Natural killer cell treated with Interleukin-12 subunit alpha and Interleukin-12 subunit beta and Interleukin-15 and Interleukin-18, amount 100 ng/mL, for 72 hours (primary cell): ENCODE measurements at regions not wholly inside any gene's neighbourhood (a gene's known extent, or its start where the extent isn't known, plus 50 kb on each side); places are given as distances from the start of the nearest gene placed in this dataset.
"Not testable (repeated sequence)": the region's sequence is repeated elsewhere in the genome, so short reads cannot be mapped to it uniquely, and the experiment has no call there.

ENCODE experiments used
- ATAC-seq, 2 donors: fragments of 150-1000 bp; cut with Tn5 transposase in 1 of 2; sonication (Bioruptor Pico), chemical (Tn5 transposase) in 1 of 2; 2 replicates each; pipeline ENCODE4 v1.10.0; 2021
- DNase-seq: peaks from one replicate; pipeline ENCODE4 v3.0.0; 2022; ENCODE audit warnings: low spot score
- H3K27ac Mint-ChIP-seq, 2 donors: 1 replicate in 1 of 2; 2 replicates in 1 of 2; pipeline ENCODE4 v1.8.0; 2022; ENCODE audit warnings: mixed read lengths in 2 of 2, mild to moderate bottlenecking in 1 of 2, moderate library complexity in 1 of 2
- H3K27me3 Mint-ChIP-seq, 2 donors: 1 replicate in 1 of 2; 2 replicates in 1 of 2; pipeline ENCODE4 v1.8.0; 2022; ENCODE audit warnings: mixed read lengths in 2 of 2
- H3K36me3 Mint-ChIP-seq: one replicate; pipeline ENCODE4 v1.8.0; 2022; ENCODE audit warnings: mixed read lengths
- H3K4me1 Mint-ChIP-seq, 2 donors: 1 replicate in 1 of 2; 2 replicates in 1 of 2; pipeline ENCODE4 v1.8.0; 2022; ENCODE audit warnings: low read depth in 2 of 2, mixed read lengths in 2 of 2, mild to moderate bottlenecking in 1 of 2
- H3K4me3 Mint-ChIP-seq: one replicate; pipeline ENCODE4 v1.8.0; 2022; ENCODE audit warnings: mixed read lengths
- H3K9me3 Mint-ChIP-seq: 2 replicates; pipeline ENCODE4 v1.8.0; 2022; ENCODE audit warnings: mixed read lengths

- not testable (repeated sequence) for H3K4me3 Mint-ChIP-seq, ATAC-seq, H3K27ac Mint-ChIP-seq, H3K27me3 Mint-ChIP-seq, H3K4me1 Mint-ChIP-seq, DNase-seq, H3K36me3 Mint-ChIP-seq
- peaks cover 11% of the 10 kb centered on the region for H3K9me3 Mint-ChIP-seq
These were observed 646.7 kb upstream of the ARRDC3 start for GRCh38 chr5:92029792-92030191.

- H3K4me1 Mint-ChIP-seq, result no peaks in the 10 kb centered on the region
- no peaks in the 10 kb centered on the region for H3K36me3 Mint-ChIP-seq
- no peak for DNase-seq
- no peak for ATAC-seq
- no peak overlapping the region for H3K4me3 Mint-ChIP-seq
- peaks cover 9% of the 10 kb centered on the region for H3K9me3 Mint-ChIP-seq
- no peak overlapping the region for H3K27ac Mint-ChIP-seq
- H3K27me3 Mint-ChIP-seq, result no peaks in the 10 kb centered on the region
These were observed 640.4 kb upstream of the ARRDC3 start for GRCh38 chr5:92023555-92023954.

- Mint-ChIP-seq H3K27me3 (no peaks in the 10 kb centered on the region), H3K36me3 (no peaks in the 10 kb centered on the region), H3K9me3 (peaks cover 9% of the 10 kb centered on the region), H3K27ac (no peak overlapping the region), H3K4me3 (no peak overlapping the region), H3K4me1 (no peaks in the 10 kb centered on the region)
- ATAC-seq (no peak), DNase-seq (no peak)
These were observed 640.0 kb upstream of the ARRDC3 start for GRCh38 chr5:92023141-92023471.

GRCh38 chr5:92022415-92023140 is 639.5 kb upstream of the ARRDC3 start:
- DNase-seq (no peak), ATAC-seq (no peak)
- Mint-ChIP-seq H3K36me3 (no peaks in the 10 kb centered on the region), H3K27ac (no peak overlapping the region), H3K27me3 (no peaks in the 10 kb centered on the region), H3K9me3 (peaks cover 9% of the 10 kb centered on the region), H3K4me1 (no peaks in the 10 kb centered on the region), H3K4me3 (no peak overlapping the region)

- H3K36me3 Mint-ChIP-seq, result no peaks in the 10 kb centered on the region
- no peaks in the 10 kb centered on the region for H3K27me3 Mint-ChIP-seq
- ATAC-seq (no peak), DNase-seq (no peak)
- H3K4me1 Mint-ChIP-seq, result no peaks in the 10 kb centered on the region
- no peak overlapping the region for H3K4me3 Mint-ChIP-seq
- peaks cover 6% of the 10 kb centered on the region for H3K9me3 Mint-ChIP-seq
- H3K27ac Mint-ChIP-seq, result no peak overlapping the region
These were observed 636.4 kb upstream of the ARRDC3 start for GRCh38 chr5:92019376-92019990.

- Mint-ChIP-seq H3K27ac (no peak overlapping the region), H3K9me3 (peaks cover 12% of the 10 kb centered on the region), H3K4me1 (no peaks in the 10 kb centered on the region), H3K36me3 (no peaks in the 10 kb centered on the region), H3K27me3 (no peaks in the 10 kb centered on the region), H3K4me3 (no peak overlapping the region)
- DNase-seq (no peak), ATAC-seq (no peak)
These were observed 634.7 kb upstream of the ARRDC3 start for GRCh38 chr5:92017776-92018175.

GRCh38 chr5:92011845-92012244 is 628.7 kb upstream of the ARRDC3 start:
- not testable (repeated sequence) for H3K27me3 Mint-ChIP-seq, H3K4me1 Mint-ChIP-seq, H3K36me3 Mint-ChIP-seq, H3K4me3 Mint-ChIP-seq, ATAC-seq, H3K27ac Mint-ChIP-seq, DNase-seq
- peaks cover 20% of the 10 kb centered on the region for H3K9me3 Mint-ChIP-seq

GRCh38 chr5:92003806-92004205 is 620.7 kb upstream of the ARRDC3 start:
- ATAC-seq, result no peak
- no peak overlapping the region for H3K27ac Mint-ChIP-seq
- H3K9me3 Mint-ChIP-seq, result no peaks in the 10 kb centered on the region
- DNase-seq, result no peak
- H3K36me3 Mint-ChIP-seq, result no peaks in the 10 kb centered on the region
- H3K4me3 Mint-ChIP-seq, result no peak overlapping the region
- H3K4me1 Mint-ChIP-seq, result no peaks in the 10 kb centered on the region
- H3K27me3 Mint-ChIP-seq, result no peaks in the 10 kb centered on the region

GRCh38 chr5:92002721-92003274 is 619.7 kb upstream of the ARRDC3 start:
- H3K27me3 Mint-ChIP-seq, result no peaks in the 10 kb centered on the region
- H3K4me3 Mint-ChIP-seq, result no peak overlapping the region
- ATAC-seq (no peak), DNase-seq (no peak)
- no peaks in the 10 kb centered on the region for H3K9me3 Mint-ChIP-seq
- no peak overlapping the region for H3K27ac Mint-ChIP-seq
- no peaks in the 10 kb centered on the region for H3K36me3 Mint-ChIP-seq
- no peaks in the 10 kb centered on the region for H3K4me1 Mint-ChIP-seq

- Mint-ChIP-seq H3K27ac (no peak overlapping the region), H3K4me3 (no peak overlapping the region), H3K4me1 (no peaks in the 10 kb centered on the region), H3K27me3 (no peaks in the 10 kb centered on the region), H3K36me3 (no peaks in the 10 kb centered on the region), H3K9me3 (no peaks in the 10 kb centered on the region)
- no peak for DNase-seq
- no peak for ATAC-seq
These were observed 615.7 kb upstream of the ARRDC3 start for GRCh38 chr5:91998774-91999173.

- H3K27me3 Mint-ChIP-seq, result no peaks in the 10 kb centered on the region
- ATAC-seq, result no peak
- H3K4me3 Mint-ChIP-seq, result no peak overlapping the region
- DNase-seq, result no peak
- no peak overlapping the region for H3K27ac Mint-ChIP-seq
- no peaks in the 10 kb centered on the region for H3K36me3 Mint-ChIP-seq
- peaks cover 11% of the 10 kb centered on the region for H3K9me3 Mint-ChIP-seq
- no peaks in the 10 kb centered on the region for H3K4me1 Mint-ChIP-seq
These were observed 600.8 kb upstream of the ARRDC3 start for GRCh38 chr5:91983869-91984268.

GRCh38 chr5:91978221-91978882 is 595.2 kb upstream of the ARRDC3 start:
- Mint-ChIP-seq H3K4me3 (no peak overlapping the region), H3K4me1 (no peaks in the 10 kb centered on the region), H3K36me3 (no peaks in the 10 kb centered on the region), H3K27ac (no peak overlapping the region), H3K9me3 (peaks cover 4% of the 10 kb centered on the region), H3K27me3 (no peaks in the 10 kb centered on the region)
- DNase-seq (no peak), ATAC-seq (no peak)

- no peak for DNase-seq
- Mint-ChIP-seq H3K4me3 (no peak overlapping the region), H3K27me3 (no peaks in the 10 kb centered on the region), H3K36me3 (no peaks in the 10 kb centered on the region), H3K9me3 (peaks cover 4% of the 10 kb centered on the region), H3K4me1 (no peaks in the 10 kb centered on the region), H3K27ac (no peak overlapping the region)
- no peak for ATAC-seq
These were observed 594.5 kb upstream of the ARRDC3 start for GRCh38 chr5:91977579-91977978.

GRCh38 chr5:91976451-91976850 is 593.3 kb upstream of the ARRDC3 start:
- DNase-seq (no peak), ATAC-seq (no peak)
- Mint-ChIP-seq H3K36me3 (no peaks in the 10 kb centered on the region), H3K27me3 (no peaks in the 10 kb centered on the region), H3K4me1 (no peaks in the 10 kb centered on the region), H3K4me3 (no peak overlapping the region), H3K9me3 (no peaks in the 10 kb centered on the region), H3K27ac (no peak overlapping the region)
